GM19455 (cell line): ENCODE measurements at regions not wholly inside any gene's neighbourhood (a gene's known extent, or its start where the extent isn't known, plus 50 kb on each side); places are given as distances from the start of the nearest gene placed in this dataset.
"Not testable (repeated sequence)": the region's sequence is repeated elsewhere in the genome, so short reads cannot be mapped to it uniquely, and the experiment has no call there.

ENCODE experiments used
- ATAC-seq: cut with Tn5 transposase; IDR thresholded peaks from one replicate; pipeline ENCODE4 v1.9.1; 2021; ENCODE audit not compliant: unreplicated experiment

DNA sequence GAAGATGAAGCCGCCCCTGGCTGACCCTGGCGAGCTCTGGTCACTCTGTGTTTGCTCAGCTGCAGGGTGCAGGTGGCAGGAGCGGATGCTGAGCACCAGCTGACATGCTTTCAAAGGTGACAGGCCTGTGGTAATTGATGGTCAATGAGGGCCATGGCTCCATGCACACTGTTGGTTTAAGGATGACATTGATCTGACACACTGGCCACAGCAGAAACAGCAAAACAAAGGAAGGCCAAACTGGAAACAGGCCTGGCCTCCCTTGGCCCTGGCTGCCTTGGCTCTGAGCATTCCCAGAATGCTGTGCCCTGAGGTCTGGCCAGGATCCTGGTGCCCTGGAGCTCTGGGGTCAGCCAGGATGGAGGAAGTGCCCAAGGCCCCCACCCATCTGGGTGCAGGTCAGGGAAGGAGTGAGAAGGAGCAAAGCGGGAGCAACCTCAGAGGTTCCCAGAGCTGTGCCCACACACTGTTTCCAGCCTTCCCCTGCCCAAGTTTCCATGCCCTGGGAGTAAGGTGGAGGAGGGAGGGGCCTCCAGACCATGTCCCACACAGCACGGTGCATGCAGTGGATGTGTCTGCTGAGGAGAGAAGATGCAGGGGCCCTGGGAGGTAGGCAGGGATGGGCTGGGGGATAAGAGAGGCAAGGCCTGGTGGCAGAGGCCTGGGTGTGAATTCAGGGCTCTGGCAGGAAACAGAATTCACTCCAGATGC, 302.2 kb downstream of the RPS24 start:
- no peak for ATAC-seq

DNA sequence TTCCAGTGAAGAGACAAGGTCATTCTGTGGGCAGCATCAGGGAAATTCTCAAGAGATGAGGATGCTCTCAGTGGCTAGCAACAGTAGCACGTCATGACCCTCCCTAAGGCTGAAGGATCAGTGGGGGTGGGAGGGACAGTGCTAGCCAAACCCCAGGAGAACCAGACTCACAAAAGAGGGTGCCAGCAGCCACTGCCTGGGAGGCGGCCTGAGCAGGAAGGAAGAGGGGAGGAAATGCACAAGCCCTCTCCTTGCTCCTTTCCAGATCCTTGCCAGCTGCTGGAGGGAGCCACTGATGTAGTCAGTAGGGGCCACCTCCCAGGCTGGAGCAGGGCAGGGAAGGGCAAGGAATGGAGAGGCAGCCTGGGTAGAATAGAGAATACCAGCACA, 302.7 kb downstream of the RPS24 start:
- no peak for ATAC-seq

DNA sequence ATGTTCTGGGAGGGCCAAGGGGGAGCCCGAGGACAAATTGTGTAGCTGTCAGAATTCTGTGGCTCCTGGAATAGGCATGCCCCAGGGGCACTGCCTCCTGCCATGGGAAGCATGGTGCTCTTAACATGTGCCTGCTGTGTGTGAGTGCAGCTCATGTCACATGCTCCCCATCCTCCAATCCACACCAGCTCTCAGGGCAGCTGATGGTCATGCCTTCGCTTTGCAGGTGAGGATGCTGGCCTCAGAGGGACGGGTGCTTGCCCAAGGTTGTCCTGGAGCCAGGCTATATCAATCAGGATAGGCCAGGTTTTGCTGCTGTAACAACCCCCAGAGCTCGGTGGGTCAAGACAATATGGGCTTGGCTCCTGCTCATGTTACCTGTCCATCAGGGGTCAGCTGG, 303.4 kb downstream of the RPS24 start:
- no peak for ATAC-seq

DNA sequence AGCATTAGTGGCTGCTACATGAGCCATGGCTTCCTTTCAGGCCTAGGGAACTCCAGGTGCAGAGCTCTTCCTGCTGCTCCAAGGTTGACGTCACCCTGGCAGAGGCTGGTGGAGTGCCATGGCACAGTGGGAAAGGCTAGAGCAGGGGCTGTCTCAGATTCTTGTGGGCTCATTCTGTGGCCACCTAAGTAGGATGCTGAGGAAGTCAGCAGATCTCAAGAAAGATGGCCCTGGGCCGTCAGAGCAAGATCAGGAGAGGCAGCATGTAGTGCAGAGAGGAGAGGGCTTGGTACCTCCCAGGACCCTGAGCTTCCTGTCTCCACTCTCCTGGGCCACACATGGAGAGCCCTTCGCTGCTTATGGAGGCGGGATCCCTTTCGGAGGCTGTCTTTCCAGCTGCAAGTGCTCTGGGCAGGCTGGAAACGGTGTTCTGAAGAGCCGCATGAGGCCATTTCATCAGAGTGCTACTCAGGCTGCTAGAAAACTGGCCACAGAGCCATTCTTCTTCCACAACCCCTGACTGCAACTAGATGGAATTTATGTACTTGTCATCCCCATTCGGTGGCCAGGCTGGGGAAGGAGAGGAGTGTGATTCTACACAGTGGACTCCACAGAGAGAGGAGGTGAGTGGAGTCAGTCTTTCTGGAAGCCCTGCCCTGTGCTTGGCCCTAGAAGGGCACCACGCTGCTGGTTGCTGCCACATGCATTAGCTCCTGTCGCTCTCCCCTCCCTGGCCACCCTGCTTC, 304.2 kb downstream of the RPS24 start:
- no peak for ATAC-seq

DNA sequence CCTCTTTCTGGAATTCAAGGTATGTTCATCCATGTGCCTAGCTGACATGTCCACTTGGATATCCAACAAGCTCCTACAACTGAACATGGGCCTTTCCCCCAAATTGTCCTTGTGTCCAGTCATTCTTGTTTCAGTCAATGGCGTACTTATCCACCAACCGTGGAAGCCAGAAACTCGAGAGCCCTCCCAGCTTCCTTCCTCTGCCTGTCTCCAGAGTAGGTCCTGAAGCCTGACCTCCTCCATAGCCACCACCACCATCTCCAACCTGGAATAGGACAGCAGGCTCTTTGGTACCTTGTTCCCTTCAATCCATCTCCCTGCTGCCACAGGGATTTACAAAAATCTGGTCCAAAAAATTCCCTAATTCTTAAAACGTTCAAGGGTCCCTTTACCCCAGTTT, 305.1 kb downstream of the RPS24 start:
- ATAC-seq = no peak

DNA sequence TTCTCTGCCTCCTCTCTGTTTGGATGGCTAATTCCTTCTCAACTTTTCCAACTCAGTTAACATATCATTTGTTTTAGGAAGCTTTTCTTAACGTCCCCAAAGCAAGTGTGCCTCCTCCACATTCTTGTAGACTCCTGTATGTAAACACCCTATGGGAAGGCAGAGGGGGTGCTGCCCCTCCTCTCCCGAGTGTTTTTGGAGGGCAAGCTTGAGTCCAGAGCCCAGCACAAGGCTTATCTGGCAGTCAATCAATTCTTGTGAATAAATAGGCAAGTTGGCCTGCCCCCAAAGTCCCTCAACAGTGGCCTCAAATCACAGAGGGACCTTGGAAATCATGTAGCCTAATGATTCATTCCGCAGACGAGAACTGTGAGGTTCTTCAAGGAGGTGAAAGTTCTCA, 305.6 kb downstream of the RPS24 start:
- no peak for ATAC-seq

DNA sequence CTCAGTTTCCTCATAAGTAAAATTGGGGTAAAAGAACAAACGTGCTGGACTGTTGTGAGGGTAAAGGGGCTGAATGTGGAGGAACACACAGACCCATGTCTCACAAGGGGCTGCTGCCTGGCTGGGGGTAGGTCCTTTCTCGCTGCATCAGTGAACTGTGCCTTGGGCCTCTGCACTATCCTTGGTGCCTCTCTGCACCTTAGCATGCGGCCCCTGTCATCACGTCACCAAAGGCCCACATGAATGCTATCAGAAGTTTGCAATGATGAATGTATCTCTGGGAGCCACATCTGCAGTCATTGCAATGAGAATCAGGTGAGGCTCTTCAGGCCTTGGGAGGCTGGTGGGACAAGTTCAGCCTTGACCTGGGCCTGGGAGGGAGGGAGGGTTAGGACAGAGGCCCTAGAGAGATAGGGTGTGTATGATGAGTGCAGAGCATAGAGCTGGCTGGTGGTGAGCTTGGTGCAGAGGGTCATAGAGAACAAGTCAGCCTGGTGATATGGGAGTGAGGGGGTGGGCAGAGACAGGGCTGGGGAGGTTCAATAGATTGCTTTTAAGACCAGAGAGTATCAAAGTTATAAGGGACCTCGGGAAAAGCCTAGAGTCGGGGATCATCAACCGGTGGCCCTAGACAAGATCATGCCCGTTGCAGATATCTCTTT, 308.4 kb downstream of the RPS24 start:
- ATAC-seq = no peak

DNA sequence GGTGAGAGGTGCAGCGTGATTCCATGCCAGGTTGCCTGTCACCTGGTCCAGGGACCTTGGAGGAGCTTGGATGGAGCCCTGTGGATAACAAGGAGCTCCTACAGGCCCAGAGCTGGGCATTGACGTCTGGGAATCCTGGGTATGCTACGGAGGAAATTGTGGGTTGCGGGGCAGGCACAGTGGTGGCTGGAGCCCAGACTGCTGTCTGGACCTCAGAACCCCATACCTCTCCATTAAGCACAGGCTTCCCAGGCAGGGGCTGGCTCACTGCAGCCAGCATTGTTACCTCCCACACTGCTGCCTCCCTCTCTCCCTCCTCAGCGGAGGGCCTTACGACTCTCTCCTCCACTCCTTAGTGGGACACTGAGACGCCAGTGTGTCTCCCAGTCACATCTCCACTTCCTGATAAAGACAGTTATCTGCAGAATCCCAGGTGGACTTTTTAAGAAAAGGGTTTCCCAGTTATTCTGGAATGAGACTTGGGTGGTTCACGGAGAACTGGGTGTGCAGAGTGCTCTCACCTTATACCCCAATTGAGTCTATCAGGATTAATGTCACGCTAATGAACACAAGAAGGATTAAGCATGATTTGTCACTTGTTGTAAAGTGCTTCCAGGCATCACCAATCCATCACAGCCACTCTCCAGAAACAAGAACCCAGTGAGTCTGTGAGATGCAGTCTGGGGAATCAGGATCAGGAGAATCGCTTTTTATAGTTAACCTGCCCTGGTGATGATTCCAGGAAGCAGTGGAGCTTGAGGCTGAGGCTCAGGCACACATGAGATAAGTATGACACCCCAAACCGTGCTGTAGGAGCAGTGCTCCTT, 309.4 kb downstream of the RPS24 start:
- no peak for ATAC-seq

DNA sequence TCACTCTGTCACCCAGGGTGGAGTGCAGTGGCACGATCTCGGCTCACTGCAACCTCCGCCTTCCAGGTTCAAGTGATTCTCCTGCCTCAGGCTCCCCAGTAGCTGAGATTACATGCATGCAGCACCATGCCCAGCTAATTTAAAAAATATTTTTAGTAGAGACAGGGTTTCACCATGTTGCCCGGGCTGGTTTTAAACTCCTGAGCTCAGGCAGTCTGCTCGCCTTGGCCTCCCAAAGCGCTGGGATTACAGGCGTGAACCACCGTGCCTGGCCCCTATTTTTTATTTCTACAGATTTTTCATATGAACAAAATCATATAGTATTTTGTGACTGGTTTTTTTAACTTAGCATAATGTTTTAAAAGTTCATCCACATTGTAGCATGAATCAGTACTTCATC, 310.6 kb downstream of the RPS24 start:
- ATAC-seq = not testable (repeated sequence)

DNA sequence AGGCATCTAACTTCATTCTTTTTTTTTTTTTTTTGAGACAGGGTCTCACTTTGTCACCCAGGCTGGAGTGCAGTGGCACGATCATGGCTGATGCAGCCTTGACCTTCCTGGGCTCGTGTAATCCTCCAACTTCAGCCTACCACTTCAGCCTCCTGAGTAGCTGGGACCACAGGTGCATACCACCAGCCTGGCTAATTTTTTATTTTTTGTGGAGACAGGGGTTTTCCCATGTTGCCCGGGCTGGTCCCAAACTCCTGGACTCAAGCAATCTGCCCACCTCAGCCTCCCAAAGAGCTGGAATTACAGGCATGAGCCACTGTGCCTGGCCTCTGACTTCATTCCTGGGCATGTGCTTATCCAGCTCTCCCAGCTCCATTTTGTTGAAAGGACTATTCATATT, 311.9 kb downstream of the RPS24 start:
- ATAC-seq = not testable (repeated sequence)

DNA sequence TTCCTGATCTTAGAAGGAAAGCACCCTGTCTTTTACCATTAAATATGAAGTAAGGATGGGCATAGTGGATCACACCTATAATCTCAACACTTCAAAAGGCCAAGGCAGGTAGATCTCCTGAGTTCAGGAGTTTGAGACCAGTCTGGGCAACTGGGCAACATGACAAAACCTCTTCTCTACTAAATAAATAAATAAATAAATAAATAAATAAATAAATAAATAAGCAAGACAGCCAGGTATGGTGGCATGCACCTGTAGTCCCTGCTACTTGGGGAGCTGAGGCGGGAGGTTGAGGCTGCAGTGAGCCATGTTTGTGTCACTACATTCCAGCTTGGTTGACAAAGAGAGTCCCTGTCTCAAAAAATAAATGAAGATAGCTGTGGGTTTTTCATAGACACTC, 313.1 kb downstream of the RPS24 start:
- ATAC-seq = no peak

DNA sequence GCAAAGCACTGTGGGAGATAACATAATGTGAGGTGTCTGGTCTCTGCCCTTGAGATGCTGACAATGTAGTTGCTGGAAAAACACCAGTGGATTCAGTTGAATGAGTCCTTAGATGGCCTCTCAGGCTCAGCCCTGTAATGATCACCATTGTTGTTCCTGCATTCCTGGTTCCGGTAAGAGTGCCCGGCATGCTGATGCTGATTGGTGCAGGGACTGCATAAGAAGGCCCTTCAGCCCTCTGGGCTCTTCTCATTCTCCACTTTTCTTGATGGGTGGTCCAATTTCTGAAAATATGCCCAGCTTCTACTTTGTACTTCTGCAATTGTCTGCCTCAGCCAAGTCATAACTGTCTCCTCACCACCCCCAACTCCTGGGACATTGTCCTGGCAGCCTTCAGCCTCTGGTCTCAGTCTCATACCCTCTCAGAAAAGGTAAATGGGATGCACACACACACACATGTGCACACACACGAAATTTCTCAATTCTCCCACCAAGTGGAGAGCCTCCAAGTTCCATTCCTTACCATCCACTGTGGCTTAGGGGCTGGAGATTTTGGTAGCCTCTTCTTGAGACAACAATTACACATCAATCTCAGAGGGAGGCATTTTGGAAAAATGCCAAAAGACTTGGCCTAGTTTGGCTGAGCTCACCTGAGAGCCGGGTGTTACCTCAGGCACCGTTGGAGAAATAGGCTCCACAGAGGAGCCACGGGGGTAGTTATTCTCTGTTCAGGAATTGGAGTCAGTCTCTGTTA, 314.9 kb downstream of the RPS24 start:
- ATAC-seq = no peak

DNA sequence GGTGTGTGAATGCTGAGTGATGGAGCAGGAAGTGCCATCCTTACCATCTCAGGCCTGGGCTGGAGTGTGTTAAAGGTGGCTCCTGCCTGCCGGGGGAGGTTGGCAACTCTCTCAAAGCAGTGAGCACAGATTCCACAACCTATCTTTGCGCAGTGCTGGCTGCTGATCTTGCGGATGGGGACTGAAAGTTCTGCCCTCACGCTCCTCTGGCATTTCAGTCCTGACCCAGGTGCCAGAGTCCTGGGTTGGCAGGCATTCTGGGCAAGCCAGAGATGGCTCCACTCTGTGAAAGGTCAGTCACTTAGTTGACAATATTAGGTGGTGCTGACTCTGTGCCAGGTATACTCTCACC, 315.5 kb downstream of the RPS24 start:
- ATAC-seq = no peak

DNA sequence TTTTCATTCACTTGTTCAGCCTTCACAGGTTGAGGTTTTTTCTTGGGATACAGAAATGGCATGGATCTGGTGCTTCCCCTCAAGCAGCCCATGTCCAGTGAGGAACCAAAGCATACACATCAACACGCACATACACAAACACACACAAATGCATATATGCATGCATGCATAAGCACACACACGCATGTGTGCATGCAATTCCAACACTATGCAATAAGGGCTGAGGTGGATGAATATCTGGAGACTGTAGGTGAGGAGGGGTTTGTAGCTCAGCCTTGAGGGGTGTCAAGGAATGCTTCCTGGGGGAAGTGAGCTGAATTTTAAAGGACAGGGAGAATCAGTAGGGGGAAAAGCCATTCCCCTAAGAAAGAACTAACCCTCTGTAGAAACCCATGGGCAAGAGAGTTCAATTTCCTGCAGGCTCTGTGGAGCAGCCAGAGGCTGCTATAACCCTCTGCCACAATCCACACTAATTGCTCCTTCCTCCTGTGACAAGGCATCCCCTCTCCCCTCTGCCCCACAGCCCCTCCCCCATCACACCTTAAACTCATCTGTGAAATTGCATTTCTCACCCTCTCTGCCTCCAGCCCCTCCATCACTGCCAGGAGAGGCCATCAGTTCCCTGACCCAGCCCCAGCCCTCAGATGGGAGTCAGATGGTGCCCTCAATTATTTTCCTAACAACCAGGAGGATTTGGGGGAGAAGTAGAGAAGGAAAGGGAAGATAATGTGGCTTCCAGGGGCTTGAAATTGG, 316.4 kb downstream of the RPS24 start:
- ATAC-seq = no peak

DNA sequence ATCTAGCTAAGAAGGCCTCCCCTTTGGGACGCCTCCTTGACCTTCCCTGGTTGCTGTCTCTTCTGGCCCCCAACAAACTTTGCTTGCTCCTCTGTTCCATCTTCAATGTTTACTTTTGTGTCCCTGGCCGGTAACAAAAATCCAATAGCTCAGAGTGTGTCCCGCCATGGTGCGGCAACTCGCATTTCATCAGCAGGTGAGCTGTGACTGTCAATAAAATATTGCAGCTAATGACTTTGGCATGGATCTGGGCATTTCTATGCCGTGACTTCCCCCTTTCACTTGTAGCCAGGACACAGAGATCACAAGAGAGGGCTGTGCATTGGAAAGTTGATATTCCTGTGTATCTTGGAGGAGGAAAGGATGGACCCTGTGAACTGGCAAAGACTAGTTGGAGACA, 317.6 kb downstream of the RPS24 start:
- no peak for ATAC-seq

DNA sequence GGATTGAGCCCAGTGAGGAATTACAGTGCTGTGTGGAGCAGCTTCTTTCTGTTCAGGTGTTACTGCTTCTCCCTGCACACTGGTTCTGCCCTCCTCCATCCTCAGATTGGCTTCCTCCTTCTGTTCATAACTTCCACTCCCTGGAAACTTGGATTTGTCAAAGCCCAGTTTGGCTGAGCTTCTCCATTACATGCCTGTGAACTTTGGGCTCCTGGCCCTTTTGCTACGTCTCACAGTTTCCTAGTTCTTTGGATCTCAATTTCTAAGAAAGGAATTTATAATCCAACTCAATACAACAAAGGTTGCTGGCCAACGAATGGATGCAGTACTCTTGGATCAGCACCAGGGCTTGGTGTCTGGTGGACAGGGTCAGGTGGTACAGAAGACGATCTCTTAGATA, 318.1 kb downstream of the RPS24 start:
- ATAC-seq = no peak

DNA sequence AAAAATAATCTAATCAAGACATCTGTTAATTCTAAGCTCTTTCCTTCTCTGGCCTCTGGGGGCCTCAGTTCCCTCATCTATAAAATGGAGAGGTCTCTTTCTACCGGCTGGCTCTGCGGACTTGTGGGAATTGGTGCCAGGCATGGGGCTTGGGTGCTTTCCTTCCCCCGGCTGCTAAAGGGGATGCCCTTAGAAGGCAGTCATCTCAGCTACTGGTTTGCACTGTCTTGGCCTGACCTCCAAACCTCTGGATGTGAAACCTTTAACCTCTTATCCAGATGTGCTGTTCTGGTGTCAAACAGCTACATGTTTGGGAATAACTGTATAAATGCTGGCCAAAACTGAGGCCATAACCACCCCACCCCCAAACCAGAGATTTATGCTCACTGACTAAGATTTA, 320.0 kb downstream of the RPS24 start:
- no peak for ATAC-seq

DNA sequence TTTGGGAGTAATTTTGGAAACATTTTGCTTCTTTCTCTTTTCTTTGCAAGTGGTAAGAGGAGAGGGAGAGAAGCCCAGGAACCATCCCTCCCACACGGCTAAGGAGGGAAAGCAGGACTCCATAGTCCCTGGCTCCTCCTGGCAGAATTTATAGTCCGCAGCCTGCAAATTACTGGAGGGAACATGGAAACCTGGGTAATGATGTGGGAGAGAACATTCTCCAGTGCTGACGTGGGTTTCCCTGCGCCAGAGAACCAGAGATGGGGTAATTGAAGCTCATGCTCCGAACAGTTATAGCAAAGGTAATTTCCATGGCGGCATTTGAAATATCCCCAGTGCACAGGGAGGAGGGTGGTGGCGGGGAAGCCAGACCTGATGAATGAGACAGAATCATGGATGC, 320.4 kb downstream of the RPS24 start:
- ATAC-seq = no peak

DNA sequence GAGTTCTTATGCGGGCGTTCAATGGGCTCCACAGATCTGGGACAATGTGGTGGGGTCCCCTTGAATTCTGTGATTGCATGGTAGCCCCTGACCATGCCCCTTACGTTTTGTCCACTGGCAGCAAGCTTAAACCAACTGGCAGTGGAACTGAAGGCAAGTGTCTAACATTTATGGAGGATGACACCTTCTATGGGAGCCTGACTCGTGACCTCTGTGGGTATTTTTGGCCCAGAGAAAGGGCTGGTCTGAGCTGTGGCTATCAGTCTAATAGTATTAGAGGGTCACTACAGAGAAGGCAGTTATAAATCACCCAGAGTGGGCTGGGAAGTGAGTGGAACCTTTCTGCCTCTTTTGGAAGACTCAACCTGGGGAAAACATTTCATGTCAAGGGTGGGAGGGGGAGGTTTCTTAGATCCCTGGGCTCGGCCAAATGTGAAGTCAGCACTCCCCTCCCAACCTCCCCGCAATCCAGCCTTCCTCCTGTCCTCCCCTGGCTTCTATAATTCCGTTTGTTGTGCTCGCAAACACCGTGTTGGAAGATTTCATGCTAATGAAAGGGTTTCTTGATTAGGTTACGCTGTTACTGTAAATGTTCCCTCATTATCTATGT, 322.7 kb downstream of the RPS24 start:
- no peak for ATAC-seq
